Endothelial cell of umbilical vein (primary cell): ENCODE measurements at regions not wholly inside any gene's neighbourhood (a gene's known extent, or its start where the extent isn't known, plus 50 kb on each side); places are given as distances from the start of the nearest gene placed in this dataset.

Experiments
- BruUV-seq: library from RNA; stranded (reverse); fragments of 400-500 nt; replicated peaks from 2 replicates; lab custom pipeline; 2021; lab: Mats Ljungman, UMichigan
- CTCF ChIA-PET: fragments of 300-600, 350-600 bp; sonication (Branson Sonifier 250); formaldehyde crosslinking; loops from one replicate; lab custom pipeline; 2021; ENCODE audit warnings: antibody characterized with exemption, inconsistent platforms; lab: Charles Lee
- POLR2A ChIA-PET: fragments of 300-600, 350-600 bp; sonication (Branson Sonifier 250); formaldehyde crosslinking; loops from one replicate; lab custom pipeline; 2021; ENCODE audit warnings: antibody characterized with exemption, inconsistent platforms; lab: Charles Lee
- DNase-seq: peaks from one replicate; pipeline ENCODE4 v3.0.0-alpha.2; 2011; ENCODE audit warnings: low read depth, low spot score
- FAIRE-seq: peaks from 2 replicates; lab custom pipeline; 2011; peaks lifted over from hg19 to GRCh38; lab: Jason Lieb, UNC
- H2AFZ ChIP-seq: 2 replicates; pipeline ENCODE4 v1.6.0; 2012; ENCODE audit warnings: low read depth, low read length, control low read depth, inconsistent platforms
- H3K27ac ChIP-seq: 2 replicates; pipeline ENCODE4 v1.5.1; 2011; ENCODE audit warnings: low read depth, mild to moderate bottlenecking, control low read depth, low read length, moderate library complexity; ENCODE audit not compliant: insufficient read depth
- H3K27me3 ChIP-seq, 2 experiments: 2 replicates each; pipeline versions ENCODE4 v1.6.0 to v1.6.1; 2011; ENCODE audit warnings: low read length in 2 of 2, mixed read lengths in 1 of 2; ENCODE audit not compliant: control insufficient read depth in 2 of 2, insufficient read depth in 2 of 2
- H3K36me3 ChIP-seq, 2 experiments: 2 replicates in 1 of 2; 3 replicates in 1 of 2; pipeline ENCODE4 v1.5.1; 2011; ENCODE audit warnings: low read length in 2 of 2, mild to moderate bottlenecking in 1 of 2, moderate library complexity in 1 of 2; ENCODE audit not compliant: control insufficient read depth in 2 of 2, insufficient read depth in 2 of 2; ENCODE audit errors: extremely low read depth in 1 of 2
- H3K4me1 ChIP-seq: 3 replicates; pipeline ENCODE4 v1.5.1; 2011; ENCODE audit warnings: mild to moderate bottlenecking, low read length; ENCODE audit not compliant: control insufficient read depth, insufficient read depth; ENCODE audit errors: extremely low read depth
- H3K4me2 ChIP-seq: 2 replicates; pipeline ENCODE4 v1.6.1; 2011; ENCODE audit warnings: low read length, control low read depth, mixed read lengths; ENCODE audit not compliant: insufficient read depth
- H3K4me3 ChIP-seq, 3 experiments: fragments of 200-600 bp in 1 of 3; sonication (generic), shearing (Covaris generic) in 1 of 3; replicated peaks in 1 of 3; 2 replicates each; pipeline ENCODE4 v1.5.1; 2011 to 2016; ENCODE audit warnings: control low read depth in 3 of 3, low read length in 3 of 3, mild to moderate bottlenecking in 2 of 3, inconsistent platforms in 1 of 3, low read depth in 1 of 3, moderate library complexity in 1 of 3; ENCODE audit not compliant: insufficient read depth in 1 of 3
- H3K79me2 ChIP-seq: 2 replicates; pipeline ENCODE4 v1.6.0; 2012; ENCODE audit warnings: low read length, inconsistent platforms; ENCODE audit not compliant: control insufficient read depth, insufficient read depth
- H3K9ac ChIP-seq: replicated peaks from 2 replicates; pipeline ENCODE3; 2011; ENCODE audit warnings: low read length, control low read depth; ENCODE audit not compliant: insufficient read depth; ENCODE audit errors: extremely low read depth
- H3K9me1 ChIP-seq: replicated peaks from 3 replicates; pipeline ENCODE4 v1.6.0; 2011; ENCODE audit warnings: mild to moderate bottlenecking, low read length; ENCODE audit not compliant: control insufficient read depth, insufficient read depth; ENCODE audit errors: extremely low read depth
- H3K9me3 ChIP-seq: replicated peaks from 2 replicates; pipeline ENCODE4 v1.5.1; 2012; ENCODE audit warnings: low read length, inconsistent platforms; ENCODE audit not compliant: control insufficient read depth, insufficient read depth
- H4K20me1 ChIP-seq: replicated peaks from 2 replicates; pipeline ENCODE3; 2011; ENCODE audit warnings: mild to moderate bottlenecking, low read length; ENCODE audit not compliant: control insufficient read depth, insufficient read depth; ENCODE audit errors: extremely low read depth
- CTCF ChIP-seq, 2 donors: IDR thresholded peaks; 1 replicate in 1 of 2; 2 replicates in 1 of 2; pipeline ENCODE4 v1.5.1; 2011; ENCODE audit warnings: low read length in 2 of 2, mild to moderate bottlenecking in 2 of 2, moderate library complexity in 2 of 2, control low read depth in 1 of 2, inconsistent platforms in 1 of 2, low read depth in 1 of 2; ENCODE audit not compliant: insufficient read depth in 1 of 2; ENCODE audit errors: extremely low read depth in 1 of 2
- EZH2 ChIP-seq: IDR thresholded peaks from 2 replicates; pipeline ENCODE4 v1.6.1; 2012; ENCODE audit warnings: borderline replicate concordance, low read depth, mild to moderate bottlenecking, moderate library complexity, low read length, inconsistent platforms; ENCODE audit not compliant: severe bottlenecking
- GATA2 ChIP-seq: IDR thresholded peaks from 2 replicates; pipeline ENCODE4 v1.7.0; 2011; ENCODE audit warnings: low read depth, mild to moderate bottlenecking, moderate library complexity, mixed read lengths, low read length; ENCODE audit not compliant: insufficient read length, insufficient read depth
- JUN ChIP-seq: IDR thresholded peaks from 2 replicates; pipeline ENCODE4 v1.6.1; 2011; ENCODE audit warnings: borderline replicate concordance, low read depth; ENCODE audit not compliant: insufficient read length, insufficient read depth
- MAX ChIP-seq: IDR thresholded peaks from 2 replicates; pipeline ENCODE4 v1.6.1; 2011; ENCODE audit not compliant: insufficient read depth, insufficient read length
- MYC ChIP-seq: IDR thresholded peaks from one replicate; pipeline ENCODE4 v1.6.1; 2011; ENCODE audit warnings: mild to moderate bottlenecking, low read depth, low read length
- POLR2A ChIP-seq: IDR thresholded peaks from 2 replicates; pipeline ENCODE4 v1.6.1; 2012; ENCODE audit warnings: low read depth, mild to moderate bottlenecking, control low read depth, low read length
- POLR2AphosphoS5 ChIP-seq: IDR thresholded peaks from 2 replicates; pipeline ENCODE4 v1.6.1; 2012; ENCODE audit warnings: low read depth, mild to moderate bottlenecking, control low read depth, low read length, moderate library complexity; ENCODE audit not compliant: insufficient read depth
- dilution Hi-C: fragments of 300-500 bp; cut with MboI; formaldehyde crosslinking; loops from one replicate; pipeline ENCODE4 v1.15.0; 2019; ENCODE audit warnings: low sequenced_read_pairs; ENCODE audit not compliant: extremely low pct_ligation_motif_present
- intact Hi-C: fragments of 100-400 bp; cut with micrococcal nuclease; formaldehyde crosslinking; loops from one replicate; pipeline ENCODE4 v1.10.0; 2022

GRCh38 chr14:23697680-23698079 is 61.5 kb downstream of the DHRS2 start:
- Histone ChIP-seq H3K36me3 (no peaks in the 10 kb centered on the region), H3K9me1 (no peaks in the 10 kb centered on the region), H3K9ac (no peak overlapping the region), H3K4me2 (no peak overlapping the region), H3K27me3 (peaks cover 18 to 23% of the 10 kb centered on the region in 2 experiments), H4K20me1 (no peaks in the 10 kb centered on the region), H3K4me3 (no peak overlapping the region), H3K4me1 (no peaks in the 10 kb centered on the region), H2AFZ (no peak overlapping the region), H3K27ac (no peak overlapping the region), H3K79me2 (no peaks in the 10 kb centered on the region), H3K9me3 (no peaks in the 10 kb centered on the region)
- no TSS peak for BruUV-seq
- dilution Hi-C loops (no loop called here), intact Hi-C loops (no loop called here)
- FAIRE-seq (no peak), DNase-seq (no peak)
- CTCF ChIA-PET = no interaction called here
- TF ChIP-seq JUN (no peak), EZH2 (no peak), MYC (no peak), MAX (no peak), CTCF (IDR thresholded peaks at IDR 0.05; ENCODE audit: extremely low read depth in 1 of 2, insufficient read depth in 1 of 2, low read depth in 1 of 2, low read length in 2 of 2) (no peak), GATA2 (no peak), POLR2AphosphoS5 (no peak), POLR2A (no peak)
- POLR2A ChIA-PET = no interaction called here
